Natural killer cell (primary cell): ENCODE measurements at regions not wholly inside any gene's neighbourhood (a gene's known extent, or its start where the extent isn't known, plus 50 kb on each side); places are given as distances from the start of the nearest gene placed in this dataset.

ENCODE experiments used
- ATAC-seq, 3 donors: fragments of 150-1000 bp in 2 of 3; fragments of 200-7000 bp in 1 of 3; cut with Tn5 transposase; 1 replicate in 1 of 3; 2 replicates in 2 of 3; pipeline ENCODE4 v1.10.0; 2021; ENCODE audit warnings: mild to moderate bottlenecking in 2 of 3, moderate library complexity in 2 of 3
- DNase-seq, 2 donors: peaks; one replicate each; pipeline versions ENCODE4 v3.0.0 to v3.0.0-alpha.2; 2013 to 2021; ENCODE audit warnings: mixed read lengths in 1 of 2
- H3K27ac ChIP-seq: one replicate; pipeline ENCODE4 v1.5.1; 2013; ENCODE audit warnings: mild to moderate bottlenecking, low read length
- H3K27me3 ChIP-seq: one replicate; pipeline ENCODE4 v1.6.1; 2013; ENCODE audit warnings: low read length; ENCODE audit not compliant: control insufficient read depth, insufficient read depth
- H3K36me3 ChIP-seq: one replicate; pipeline ENCODE4 v1.6.1; 2013; ENCODE audit warnings: low read length; ENCODE audit not compliant: control insufficient read depth, insufficient read depth
- H3K4me1 ChIP-seq: one replicate; pipeline ENCODE4 v1.6.1; 2013; ENCODE audit warnings: low read length; ENCODE audit not compliant: control insufficient read depth, insufficient read depth
- H3K4me3 ChIP-seq: one replicate; pipeline ENCODE4 v1.5.1; 2013; ENCODE audit warnings: low read length
- H3K9me3 ChIP-seq: one replicate; pipeline ENCODE4 v1.6.1; 2013; ENCODE audit warnings: low read length; ENCODE audit not compliant: control insufficient read depth, insufficient read depth
- H3K27ac Mint-ChIP-seq, 2 donors: one replicate each; pipeline ENCODE4 v1.8.0; 2022; ENCODE audit warnings: mild to moderate bottlenecking in 2 of 2, mixed read lengths in 2 of 2, moderate library complexity in 1 of 2
- H3K27me3 Mint-ChIP-seq, 2 donors: one replicate each; pipeline ENCODE4 v1.8.0; 2022; ENCODE audit warnings: low read depth in 2 of 2, mixed read lengths in 2 of 2
- H3K36me3 Mint-ChIP-seq: one replicate; pipeline ENCODE4 v1.8.0; 2022; ENCODE audit warnings: mixed read lengths
- H3K4me1 Mint-ChIP-seq, 2 donors: one replicate each; pipeline ENCODE4 v1.8.0; 2022; ENCODE audit warnings: mixed read lengths in 2 of 2
- H3K4me3 Mint-ChIP-seq: one replicate; pipeline ENCODE4 v1.8.0; 2022; ENCODE audit warnings: mild to moderate bottlenecking, moderate library complexity, mixed read lengths
- H3K9me3 Mint-ChIP-seq, 2 donors: one replicate each; pipeline ENCODE4 v1.8.0; 2022; ENCODE audit warnings: mixed read lengths in 2 of 2
- WGBS: methylation state at CpG from one replicate; pipeline ENCODE4 v1.1.7; 2013; ENCODE audit warnings: missing lambda C conversion rate; ENCODE audit not compliant: insufficient coverage; 5-methylcytosine and 5-hydroxymethylcytosine counted together
- intact Hi-C: fragments of 100-400 bp; cut with micrococcal nuclease; formaldehyde crosslinking; loops from one replicate; pipeline ENCODE4 v1.14.2; 2022
- TF ChIP-seq, protein P1 (sequence below): fragments of 200-600 bp; IDR thresholded peaks from one replicate; pipeline ENCODE4 v1.8.0; 2022; ENCODE audit warnings: antibody characterized with exemption

DNA sequence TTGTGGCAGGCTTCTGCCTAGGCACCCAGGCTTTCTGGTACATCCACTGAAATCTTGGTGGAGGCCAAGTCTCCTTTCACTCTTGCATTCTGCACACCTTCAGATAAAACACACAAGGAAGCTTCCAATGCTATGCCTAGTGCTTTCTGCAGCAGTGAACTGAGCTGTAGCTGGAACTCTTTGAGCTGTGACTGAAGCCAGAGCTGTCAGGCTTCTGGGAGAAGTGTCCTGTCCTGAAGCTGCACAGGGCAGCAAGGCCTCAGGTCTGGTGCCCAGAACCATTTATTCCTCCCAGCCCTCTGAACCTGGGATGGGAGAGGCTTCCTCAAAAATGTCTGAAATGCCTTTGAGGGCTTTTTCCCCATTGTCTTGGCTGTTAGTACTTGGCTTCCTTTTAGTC is 941.7 kb downstream of the LRFN5 start:
- TF ChIP-seq, protein P1, sequence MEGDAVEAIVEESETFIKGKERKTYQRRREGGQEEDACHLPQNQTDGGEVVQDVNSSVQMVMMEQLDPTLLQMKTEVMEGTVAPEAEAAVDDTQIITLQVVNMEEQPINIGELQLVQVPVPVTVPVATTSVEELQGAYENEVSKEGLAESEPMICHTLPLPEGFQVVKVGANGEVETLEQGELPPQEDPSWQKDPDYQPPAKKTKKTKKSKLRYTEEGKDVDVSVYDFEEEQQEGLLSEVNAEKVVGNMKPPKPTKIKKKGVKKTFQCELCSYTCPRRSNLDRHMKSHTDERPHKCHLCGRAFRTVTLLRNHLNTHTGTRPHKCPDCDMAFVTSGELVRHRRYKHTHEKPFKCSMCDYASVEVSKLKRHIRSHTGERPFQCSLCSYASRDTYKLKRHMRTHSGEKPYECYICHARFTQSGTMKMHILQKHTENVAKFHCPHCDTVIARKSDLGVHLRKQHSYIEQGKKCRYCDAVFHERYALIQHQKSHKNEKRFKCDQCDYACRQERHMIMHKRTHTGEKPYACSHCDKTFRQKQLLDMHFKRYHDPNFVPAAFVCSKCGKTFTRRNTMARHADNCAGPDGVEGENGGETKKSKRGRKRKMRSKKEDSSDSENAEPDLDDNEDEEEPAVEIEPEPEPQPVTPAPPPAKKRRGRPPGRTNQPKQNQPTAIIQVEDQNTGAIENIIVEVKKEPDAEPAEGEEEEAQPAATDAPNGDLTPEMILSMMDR, result no peak
- Mint-ChIP-seq H3K36me3 (peaks cover 22% of the 10 kb centered on the region), H3K4me1 (peaks cover 0 to 4% of the 10 kb centered on the region in 2 donors), H3K27ac (no peak overlapping the region), H3K9me3 (peaks cover 13 to 23% of the 10 kb centered on the region in 2 donors), H3K4me3 (no peak overlapping the region), H3K27me3 (no peaks in the 10 kb centered on the region)
- Histone ChIP-seq H3K9me3 (peaks cover 3% of the 10 kb centered on the region), H3K27ac (no peak overlapping the region), H3K27me3 (no peaks in the 10 kb centered on the region), H3K4me3 (no peak overlapping the region), H3K36me3 (no peaks in the 10 kb centered on the region), H3K4me1 (no peaks in the 10 kb centered on the region)
- ATAC-seq (no peak), DNase-seq (no peak)
- intact Hi-C loops, result no loop called here

GRCh38 chr14:42545636-42546035 is 939.0 kb downstream of the LRFN5 start:
- DNase-seq (no peak), ATAC-seq (no peak)
- WGBS, result no CpG with 5 or more reads among the region's 2 CpGs

DNA sequence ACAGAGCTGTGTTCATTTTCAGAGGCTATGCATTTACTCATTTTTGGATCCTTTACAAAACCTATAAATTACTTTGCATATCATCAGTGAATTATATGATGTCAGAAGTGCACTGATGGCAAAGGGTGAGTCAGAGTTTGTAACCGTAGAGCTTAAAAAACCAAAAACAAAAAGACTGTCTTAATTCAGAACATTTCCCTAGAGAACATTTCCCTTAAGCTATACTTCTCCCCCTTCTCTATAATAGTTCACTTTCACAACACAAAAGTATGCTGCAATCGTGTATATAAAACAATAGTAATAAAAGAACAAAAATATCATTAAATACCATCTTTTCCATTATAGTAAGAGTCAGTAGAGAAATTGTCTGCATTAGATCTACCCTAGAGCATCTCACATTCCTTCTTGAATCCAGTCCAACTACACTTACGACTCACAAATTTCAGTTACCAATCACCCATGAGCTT is 934.9 kb downstream of the LRFN5 start:
- H3K27ac Mint-ChIP-seq, result no peak overlapping the region
- TF ChIP-seq, protein P1, result no peak
- no peak for DNase-seq
- H3K36me3 Mint-ChIP-seq, result peaks cover 6% of the 10 kb centered on the region
- H3K4me3 ChIP-seq, result no peak overlapping the region
- no peaks in the 10 kb centered on the region for H3K36me3 ChIP-seq
- no peak for ATAC-seq
- no peaks in the 10 kb centered on the region for H3K9me3 ChIP-seq
- WGBS, result 84% methylated on average over 2 of the region's 3 CpGs
- intact Hi-C loops, result no loop called here
- no peak overlapping the region for H3K27ac ChIP-seq
- H3K9me3 Mint-ChIP-seq, result peaks cover 6 to 26% of the 10 kb centered on the region in 2 donors
- no peaks in the 10 kb centered on the region for H3K4me1 Mint-ChIP-seq
- no peaks in the 10 kb centered on the region for H3K27me3 ChIP-seq
- no peaks in the 10 kb centered on the region for H3K4me1 ChIP-seq
- no peaks in the 10 kb centered on the region for H3K27me3 Mint-ChIP-seq
- no peak overlapping the region for H3K4me3 Mint-ChIP-seq

More at GRCh38 chr14:42545636-42546035, 939.0 kb downstream of the LRFN5 start:
- peaks cover 9 to 28% of the 10 kb centered on the region in 2 donors for H3K9me3 Mint-ChIP-seq
- Histone ChIP-seq H3K27me3 (no peaks in the 10 kb centered on the region), H3K9me3 (peaks cover 3% of the 10 kb centered on the region), H3K27ac (no peak overlapping the region), H3K36me3 (no peaks in the 10 kb centered on the region), H3K4me1 (no peaks in the 10 kb centered on the region), H3K4me3 (no peak overlapping the region)
- peaks cover 22% of the 10 kb centered on the region for H3K36me3 Mint-ChIP-seq
- no peak overlapping the region for H3K4me3 Mint-ChIP-seq
- H3K27ac Mint-ChIP-seq, result no peak overlapping the region
- intact Hi-C loops, result no loop called here
- TF ChIP-seq, protein P1, result no peak
- no peaks in the 10 kb centered on the region for H3K27me3 Mint-ChIP-seq
- H3K4me1 Mint-ChIP-seq, result peaks cover 0 to 4% of the 10 kb centered on the region in 2 donors

- Histone ChIP-seq H3K36me3 (no peaks in the 10 kb centered on the region), H3K9me3 (peaks cover 4% of the 10 kb centered on the region), H3K4me3 (no peak overlapping the region), H3K4me1 (no peaks in the 10 kb centered on the region), H3K27me3 (no peaks in the 10 kb centered on the region), H3K27ac (no peak overlapping the region)
- ATAC-seq (no peak), DNase-seq (no peak)
- WGBS, result 94% methylated on average over 8 of the region's 10 CpGs
- no peaks in the 10 kb centered on the region for H3K36me3 Mint-ChIP-seq
- no peak overlapping the region for H3K27ac Mint-ChIP-seq
- intact Hi-C loops, result no loop called here
- no peaks in the 10 kb centered on the region for H3K27me3 Mint-ChIP-seq
- H3K4me3 Mint-ChIP-seq, result no peak overlapping the region
- no peaks in the 10 kb centered on the region for H3K4me1 Mint-ChIP-seq
- TF ChIP-seq, protein P1, result no peak
- H3K9me3 Mint-ChIP-seq, result peaks cover 9 to 20% of the 10 kb centered on the region in 2 donors
Observed at GRCh38 chr14:42535397-42535796, 928.7 kb downstream of the LRFN5 start.
